HG02763 (cell line): ENCODE measurements at regions not wholly inside any gene's neighbourhood (a gene's known extent, or its start where the extent isn't known, plus 50 kb on each side); places are given as distances from the start of the nearest gene placed in this dataset.
"Not testable (repeated sequence)": the region's sequence is repeated elsewhere in the genome, so short reads cannot be mapped to it uniquely, and the experiment has no call there.

ENCODE experiments used
- ATAC-seq: cut with Tn5 transposase; IDR thresholded peaks from one replicate; pipeline ENCODE4 v1.9.1; 2021; ENCODE audit warnings: mild to moderate bottlenecking, moderate library complexity; ENCODE audit not compliant: unreplicated experiment

- ATAC-seq = not testable (repeated sequence)
Observed at GRCh38 chr3:195635262-195635873, 51.6 kb upstream of the APOD start.

GRCh38 chr3:195634426-195635261 is 50.9 kb upstream of the APOD start:
- ATAC-seq = peak; percentile 87
